ENCODE measurements at regions not wholly inside any gene's neighbourhood (a gene's known extent, or its start where the extent isn't known, plus 50 kb on each side); places are given as distances from the start of the nearest gene placed in this dataset.

DNA sequence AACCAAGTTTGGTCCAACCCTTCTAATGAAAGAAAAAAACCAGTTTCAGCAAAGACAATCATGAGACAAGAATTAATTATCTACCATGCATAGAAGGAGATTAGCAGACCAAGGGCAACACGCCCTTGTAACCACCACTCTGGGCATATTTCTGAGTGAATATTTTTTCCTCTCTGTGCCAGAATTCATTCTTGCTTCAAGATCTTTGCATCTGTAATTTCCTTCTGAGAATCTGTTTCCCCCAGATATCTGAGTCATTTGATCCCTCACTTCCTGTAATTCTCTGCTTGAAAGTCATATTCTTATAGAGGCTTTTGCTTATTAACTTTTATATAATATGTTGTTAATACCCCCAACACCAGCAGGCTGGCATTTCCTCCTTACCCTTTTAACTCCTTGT, 243.7 kb downstream of the SLC16A7 start:
- DNase-seq: no peak

DNA sequence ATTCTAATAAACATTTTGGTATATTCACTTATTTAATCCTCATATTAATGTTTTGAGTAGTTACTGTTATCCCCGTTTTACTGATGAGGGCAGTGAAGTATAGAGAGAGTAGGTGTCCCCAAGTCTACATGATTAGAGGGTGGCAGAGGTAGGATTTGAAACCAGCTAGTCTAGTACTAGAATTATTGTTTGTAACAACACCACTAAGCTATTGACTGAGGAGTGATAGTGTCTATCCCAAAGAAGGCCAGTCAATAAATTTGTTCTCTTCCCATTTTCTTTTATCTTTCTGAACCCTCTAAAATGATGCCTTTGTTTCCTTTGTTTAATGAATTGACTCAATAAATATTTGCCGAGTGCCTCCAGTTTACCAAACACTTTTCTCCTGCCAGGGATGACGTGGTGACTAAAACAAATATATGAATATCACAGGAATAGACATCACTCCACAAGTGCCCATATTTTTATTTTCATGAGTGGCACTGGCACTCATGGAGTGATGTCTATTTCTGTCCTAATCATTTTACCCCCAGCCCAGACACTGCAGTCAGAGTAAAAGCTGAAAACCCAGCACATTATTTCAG, 247.5 kb downstream of the SLC16A7 start:
- no peak for DNase-seq

DNA sequence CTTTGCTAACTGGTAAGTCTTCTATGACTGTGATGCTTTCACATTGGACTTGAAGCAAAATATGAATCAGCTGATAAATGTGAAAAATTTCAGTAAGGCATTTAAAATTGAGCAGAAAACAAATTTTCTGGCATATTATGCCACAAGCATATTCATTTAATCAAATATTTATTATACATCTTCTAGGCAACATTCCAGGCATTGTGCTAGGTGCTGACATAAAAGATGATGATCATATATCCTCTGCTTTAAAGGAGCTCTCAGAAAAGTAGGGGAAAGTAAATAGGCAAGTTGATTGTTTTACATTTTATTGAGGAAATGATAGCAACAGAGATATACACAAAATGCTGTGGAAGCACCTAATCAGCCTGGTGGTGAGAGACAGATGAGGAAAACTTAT, 248.9 kb downstream of the SLC16A7 start:
- no peak for DNase-seq

GRCh38 chr12:59845293-59845692, 249.5 kb downstream of the SLC16A7 start:
- DNase-seq: no peak

- no peak for DNase-seq
Observed at GRCh38 chr12:59847127-59847526, 251.3 kb downstream of the SLC16A7 start.

- peak; percentile 81 to 92 for DNase-seq
Observed at GRCh38 chr12:59850268-59850667, 254.4 kb downstream of the SLC16A7 start.

GRCh38 chr12:59858508-59859170, 262.8 kb downstream of the SLC16A7 start:
- DNase-seq: no peak

GRCh38 chr12:59859171-59859510, 263.3 kb downstream of the SLC16A7 start:
- no peak for DNase-seq

DNA sequence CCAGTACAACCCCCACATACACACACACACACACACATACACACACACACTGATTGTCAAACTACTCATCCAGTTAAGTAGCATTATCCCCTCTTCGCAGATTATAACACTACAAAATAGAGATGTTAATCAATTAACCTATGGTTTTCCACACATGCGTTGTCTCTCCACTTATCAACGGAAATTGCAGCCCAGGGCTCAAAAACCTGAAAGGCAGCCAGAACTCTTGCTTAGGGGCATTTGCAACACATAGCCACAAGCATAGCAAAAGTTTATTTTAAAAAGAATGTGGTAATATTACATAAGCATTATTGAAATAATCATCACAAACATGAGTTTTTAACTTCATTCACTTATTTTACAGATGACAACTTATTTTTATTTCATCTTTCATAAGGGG, 265.8 kb downstream of the SLC16A7 start:
- DNase-seq: peak in 1 of 2 experiments; percentile 13

- DNase-seq: no peak
Observed at GRCh38 chr12:59867055-59867454, 271.2 kb downstream of the SLC16A7 start.

- DNase-seq: no peak
Observed at GRCh38 chr12:59867689-59868088, 271.9 kb downstream of the SLC16A7 start.

DNA sequence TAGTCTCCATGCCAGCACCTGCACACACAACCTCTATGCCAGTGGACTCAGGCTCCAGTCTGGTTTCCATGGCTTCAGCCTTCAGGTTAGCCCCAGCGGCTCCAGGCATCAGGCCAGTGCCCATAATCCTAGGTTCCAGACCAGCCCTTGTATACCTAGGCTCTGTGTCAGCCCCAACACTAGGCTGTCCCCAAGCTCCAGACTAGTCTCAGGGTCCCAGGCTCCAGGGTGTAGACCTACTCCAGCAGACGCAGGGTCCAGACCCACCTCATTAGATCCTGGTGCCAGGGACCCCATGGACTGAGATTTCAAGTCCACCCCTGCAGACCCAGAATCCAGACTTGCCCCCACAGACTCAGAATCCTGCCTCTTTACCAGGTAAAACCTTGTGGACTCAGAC, 275.9 kb downstream of the SLC16A7 start:
- no peak for DNase-seq

- no peak for DNase-seq
Observed at GRCh38 chr12:59873136-59873535, 277.3 kb downstream of the SLC16A7 start.

DNA sequence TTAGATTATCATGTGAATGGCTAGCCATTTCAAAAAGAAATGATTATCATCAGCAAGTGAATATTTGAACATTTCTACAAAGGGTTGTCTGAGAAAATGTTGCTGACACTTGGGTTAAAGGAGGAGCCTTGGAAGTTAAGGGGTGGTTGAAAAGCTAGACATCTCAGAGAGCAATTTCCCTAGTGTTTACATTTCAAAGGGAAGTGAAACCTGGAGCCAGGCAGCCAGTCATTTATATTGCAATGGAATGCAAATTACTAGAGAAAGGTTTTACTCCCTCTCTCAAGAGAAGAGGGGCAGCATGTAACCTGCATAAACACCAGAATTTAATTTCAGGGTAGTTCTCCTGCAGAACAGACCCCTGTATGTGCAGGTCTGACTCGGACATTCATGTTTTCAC, 279.0 kb downstream of the SLC16A7 start:
- DNase-seq: no peak

DNA sequence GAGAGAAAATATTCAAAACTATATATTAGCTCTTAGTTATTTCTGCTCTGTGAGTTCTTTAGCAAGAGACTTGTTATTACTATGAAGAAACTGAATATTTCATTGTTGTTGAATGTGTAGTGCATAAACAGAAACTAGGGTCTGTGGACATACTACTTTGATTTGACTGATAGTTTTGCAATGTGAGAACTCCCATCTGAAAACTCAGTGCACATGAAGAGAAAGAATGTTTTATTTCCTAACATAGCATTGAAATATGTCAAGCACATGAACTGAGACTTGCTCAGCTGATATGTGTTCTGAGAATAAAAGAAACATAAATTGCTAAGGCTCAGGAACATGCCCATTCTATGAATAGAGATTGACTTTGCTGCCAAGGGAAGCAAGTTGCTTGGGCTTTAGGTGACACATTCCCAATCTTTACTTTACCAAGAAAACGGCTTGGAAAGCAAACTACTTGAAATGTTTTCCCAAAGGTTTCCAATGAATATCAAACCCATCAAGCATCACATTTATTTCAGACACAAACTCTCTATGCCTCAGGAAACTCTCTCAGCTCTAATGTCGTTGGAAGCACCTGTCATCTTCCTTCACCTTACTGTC, 290.4 kb downstream of the SLC16A7 start:
- DNase-seq: no peak

DNA sequence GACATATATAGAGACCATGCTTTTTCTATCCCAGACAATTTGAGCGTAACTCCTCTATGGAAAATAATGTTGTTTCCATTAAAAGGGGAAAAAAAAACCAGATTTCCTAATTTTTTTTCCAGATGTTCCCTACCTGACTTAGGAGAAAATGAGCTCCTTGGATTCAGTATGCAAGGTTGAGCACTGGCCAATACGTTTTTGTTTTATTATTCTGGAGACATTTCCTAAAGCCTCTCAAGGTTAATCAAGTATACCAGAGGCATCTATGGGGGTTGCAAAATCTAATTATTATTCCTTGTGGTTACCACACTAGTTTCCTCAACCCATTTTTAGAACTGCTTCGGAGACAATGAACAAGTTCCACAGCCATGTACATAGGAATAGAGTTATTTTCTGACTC, 291.3 kb downstream of the SLC16A7 start:
- DNase-seq: no peak

- no peak for DNase-seq
Observed at GRCh38 chr12:59890896-59891579, 295.2 kb downstream of the SLC16A7 start.

DNA sequence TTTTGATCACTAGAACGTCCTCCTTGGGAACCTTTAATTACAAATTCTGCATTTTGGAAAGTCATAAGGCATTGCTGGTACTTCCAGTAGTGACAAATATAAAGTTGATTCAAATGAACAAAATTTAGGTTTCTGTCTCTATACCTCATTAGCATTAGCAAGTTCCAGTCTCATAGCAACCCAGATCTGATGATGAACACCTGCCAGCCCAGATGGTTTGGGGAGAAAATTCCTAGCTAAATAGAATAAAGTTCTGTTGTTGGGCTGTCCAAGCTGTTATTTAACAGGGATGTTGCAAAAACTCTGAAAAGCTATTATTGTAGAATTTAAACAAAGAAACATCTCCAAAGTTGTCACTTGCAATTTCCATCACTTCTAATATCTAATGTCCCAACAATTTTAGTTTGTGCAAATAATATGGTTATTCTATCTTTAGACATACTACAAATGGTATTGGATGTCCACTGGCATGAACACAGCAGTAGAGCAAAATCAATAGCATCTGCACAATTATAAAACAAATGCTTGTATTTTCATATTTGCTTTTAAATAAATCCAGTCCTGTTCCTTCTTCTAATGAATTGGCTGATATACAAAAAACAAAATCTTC, 299.4 kb downstream of the SLC16A7 start:
- DNase-seq: peak; percentile 41 to 82

DNA sequence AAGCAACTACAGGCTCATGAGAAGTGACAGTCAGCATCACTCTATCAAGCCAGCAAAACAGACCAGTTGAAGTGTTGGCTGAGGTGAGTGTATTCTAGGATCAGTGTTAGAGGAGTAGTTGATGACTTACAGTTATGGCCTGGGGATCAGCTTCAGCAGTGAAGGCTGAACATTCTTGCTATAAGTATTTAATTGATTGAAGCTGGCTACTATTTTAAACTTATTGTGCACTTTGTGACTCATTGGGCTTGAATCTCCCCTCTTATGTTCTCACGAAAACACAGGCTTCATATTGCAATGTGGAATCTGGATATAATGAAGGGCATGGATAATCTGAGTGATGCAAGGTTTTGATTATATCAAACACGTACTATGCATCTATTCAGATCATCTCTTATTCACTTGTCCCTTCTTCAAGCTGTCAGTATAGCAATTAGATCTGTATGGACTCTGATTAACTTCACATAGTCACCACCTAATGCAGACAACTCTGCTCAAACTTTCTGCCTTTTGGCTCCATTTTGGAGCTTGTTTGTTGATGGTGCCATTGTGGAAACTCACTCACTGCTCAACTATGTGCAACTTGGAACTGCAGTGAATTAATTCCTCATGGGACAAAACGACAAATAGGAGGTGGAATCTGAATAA, 309.2 kb downstream of the SLC16A7 start:
- no peak for DNase-seq

- no peak for DNase-seq
Observed at GRCh38 chr12:59911516-59911915, 315.7 kb downstream of the SLC16A7 start.

DNA sequence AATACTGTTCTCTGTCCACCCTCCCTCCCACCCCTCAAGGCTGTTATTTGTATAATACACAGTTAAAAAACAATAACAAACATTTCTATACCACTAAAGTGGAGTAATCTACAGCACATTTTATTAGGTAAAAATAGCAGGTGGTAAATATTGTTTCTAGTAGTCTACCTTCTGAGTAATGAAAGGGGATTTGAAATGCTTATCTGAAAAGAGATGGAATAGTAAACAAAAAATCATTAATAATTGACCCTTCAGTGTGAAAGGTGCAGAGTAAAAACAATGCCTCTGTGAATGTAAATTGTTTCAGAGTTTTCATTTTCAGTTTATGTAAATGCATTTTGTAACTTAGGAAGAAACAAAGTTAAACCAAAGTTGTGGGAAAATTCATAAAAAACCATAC, 321.2 kb downstream of the SLC16A7 start:
- DNase-seq: no peak

GRCh38 chr12:59927032-59927431, 331.2 kb downstream of the SLC16A7 start:
- no peak for DNase-seq

- no peak for DNase-seq
Observed at GRCh38 chr12:59928416-59928815, 332.6 kb downstream of the SLC16A7 start.

Measured in NCI-H524 (cell line).